KMS-11 (cell line): ENCODE measurements at regions not wholly inside any gene's neighbourhood (a gene's known extent, or its start where the extent isn't known, plus 50 kb on each side); places are given as distances from the start of the nearest gene placed in this dataset.

Source experiments
- H2AFZ ChIP-seq: fragments of 200-600 bp; sonication (generic); 2 replicates; pipeline ENCODE4 v1.6.1; 2016; ENCODE audit warnings: antibody characterized with exemption, mixed run types, low read depth
- H3K27ac ChIP-seq: fragments of 200-600 bp; sonication (generic); 2 replicates; pipeline ENCODE4 v1.6.1; 2016; ENCODE audit warnings: mild to moderate bottlenecking, mixed run types
- H3K27me3 ChIP-seq: fragments of 200-600 bp; sonication (generic); 2 replicates; pipeline ENCODE4 v1.6.1; 2017; ENCODE audit warnings: mild to moderate bottlenecking, low read depth, mixed run types, moderate library complexity; ENCODE audit not compliant: insufficient read depth
- H3K36me3 ChIP-seq: fragments of 200-600 bp; sonication (generic); 2 replicates; pipeline ENCODE4 v1.6.1; 2017; ENCODE audit warnings: mild to moderate bottlenecking, mixed run types; ENCODE audit not compliant: insufficient read depth
- H3K4me1 ChIP-seq: fragments of 200-600 bp; sonication (generic); 2 replicates; pipeline ENCODE4 v1.6.1; 2016; ENCODE audit warnings: mild to moderate bottlenecking, low read depth, mixed run types; ENCODE audit not compliant: poor library complexity, severe bottlenecking
- H3K4me2 ChIP-seq: fragments of 200-600 bp; sonication (generic); 2 replicates; pipeline ENCODE4 v1.7.0; 2016; ENCODE audit warnings: mild to moderate bottlenecking, mixed run types
- H3K4me3 ChIP-seq: fragments of 200-600 bp; sonication (generic); IDR thresholded peaks from 2 replicates; pipeline ENCODE4 v1.6.1; 2017; ENCODE audit warnings: low read depth, low read length, mixed read lengths; ENCODE audit not compliant: insufficient read depth
- H3K79me2 ChIP-seq: fragments of 200-600 bp; sonication (generic); 2 replicates; pipeline ENCODE4 v1.6.1; 2016; ENCODE audit warnings: low read depth, mixed run types; ENCODE audit not compliant: insufficient read depth
- H3K9ac ChIP-seq: fragments of 200-600 bp; sonication (generic); 2 replicates; pipeline ENCODE4 v1.6.1; 2016; ENCODE audit warnings: mild to moderate bottlenecking, mixed run types
- H4K20me1 ChIP-seq: fragments of 200-600 bp; sonication (generic); 2 replicates; pipeline ENCODE4 v1.6.1; 2016; ENCODE audit warnings: mild to moderate bottlenecking, mixed run types; ENCODE audit not compliant: insufficient read depth
- TF ChIP-seq, protein P1 (sequence below): fragments of 200-600 bp; sonication (generic); conservative IDR thresholded peaks from 2 replicates; pipeline ENCODE4 v1.6.1; 2017; ENCODE audit warnings: low read depth, mild to moderate bottlenecking, antibody characterized with exemption, low read length, moderate library complexity, mixed read lengths

DNA sequence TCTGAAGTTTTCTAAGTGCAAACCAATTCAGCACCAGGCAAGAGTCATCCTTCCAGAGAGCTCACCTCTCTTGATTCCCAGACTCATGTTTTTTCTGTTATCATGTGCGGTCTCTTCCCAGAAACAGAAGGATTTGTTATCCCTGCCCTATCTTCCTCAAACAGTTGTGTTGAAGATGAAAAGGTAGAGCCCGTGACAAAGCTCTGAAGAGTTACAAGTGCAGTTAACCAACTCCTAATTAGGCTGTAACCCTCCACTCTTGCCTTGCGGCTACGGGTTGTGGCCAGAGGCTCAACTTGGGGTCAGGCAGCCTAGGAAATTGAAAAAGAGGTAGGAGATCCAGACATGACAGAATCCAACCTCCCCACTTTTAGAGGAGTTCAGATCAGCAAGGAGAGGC is 76.2 kb upstream of the CADM1 start:
- no peak overlapping the region for H3K4me3 ChIP-seq
- TF ChIP-seq, protein P1, sequence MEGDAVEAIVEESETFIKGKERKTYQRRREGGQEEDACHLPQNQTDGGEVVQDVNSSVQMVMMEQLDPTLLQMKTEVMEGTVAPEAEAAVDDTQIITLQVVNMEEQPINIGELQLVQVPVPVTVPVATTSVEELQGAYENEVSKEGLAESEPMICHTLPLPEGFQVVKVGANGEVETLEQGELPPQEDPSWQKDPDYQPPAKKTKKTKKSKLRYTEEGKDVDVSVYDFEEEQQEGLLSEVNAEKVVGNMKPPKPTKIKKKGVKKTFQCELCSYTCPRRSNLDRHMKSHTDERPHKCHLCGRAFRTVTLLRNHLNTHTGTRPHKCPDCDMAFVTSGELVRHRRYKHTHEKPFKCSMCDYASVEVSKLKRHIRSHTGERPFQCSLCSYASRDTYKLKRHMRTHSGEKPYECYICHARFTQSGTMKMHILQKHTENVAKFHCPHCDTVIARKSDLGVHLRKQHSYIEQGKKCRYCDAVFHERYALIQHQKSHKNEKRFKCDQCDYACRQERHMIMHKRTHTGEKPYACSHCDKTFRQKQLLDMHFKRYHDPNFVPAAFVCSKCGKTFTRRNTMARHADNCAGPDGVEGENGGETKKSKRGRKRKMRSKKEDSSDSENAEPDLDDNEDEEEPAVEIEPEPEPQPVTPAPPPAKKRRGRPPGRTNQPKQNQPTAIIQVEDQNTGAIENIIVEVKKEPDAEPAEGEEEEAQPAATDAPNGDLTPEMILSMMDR, result no peak
- no peaks in the 10 kb centered on the region for H3K79me2 ChIP-seq
- no peaks in the 10 kb centered on the region for H3K36me3 ChIP-seq
- no peak overlapping the region for H2AFZ ChIP-seq
- no peaks in the 10 kb centered on the region for H3K27me3 ChIP-seq
- H3K9ac ChIP-seq, result no peak overlapping the region
- H4K20me1 ChIP-seq, result no peaks in the 10 kb centered on the region
- no peak overlapping the region for H3K27ac ChIP-seq
- H3K4me2 ChIP-seq, result no peak overlapping the region
- no peaks in the 10 kb centered on the region for H3K4me1 ChIP-seq

- H3K27me3 ChIP-seq, result no peaks in the 10 kb centered on the region
- H3K27ac ChIP-seq, result no peak overlapping the region
- H3K4me1 ChIP-seq, result no peaks in the 10 kb centered on the region
- no peak overlapping the region for H3K9ac ChIP-seq
- no peak overlapping the region for H3K4me3 ChIP-seq
- no peaks in the 10 kb centered on the region for H3K79me2 ChIP-seq
- H4K20me1 ChIP-seq, result no peaks in the 10 kb centered on the region
- H3K36me3 ChIP-seq, result no peaks in the 10 kb centered on the region
- H2AFZ ChIP-seq, result no peak overlapping the region
- TF ChIP-seq, protein P1, result no peak
- no peak overlapping the region for H3K4me2 ChIP-seq
Measured at GRCh38 chr11:115579181-115579825, 75.1 kb upstream of the CADM1 start.

DNA sequence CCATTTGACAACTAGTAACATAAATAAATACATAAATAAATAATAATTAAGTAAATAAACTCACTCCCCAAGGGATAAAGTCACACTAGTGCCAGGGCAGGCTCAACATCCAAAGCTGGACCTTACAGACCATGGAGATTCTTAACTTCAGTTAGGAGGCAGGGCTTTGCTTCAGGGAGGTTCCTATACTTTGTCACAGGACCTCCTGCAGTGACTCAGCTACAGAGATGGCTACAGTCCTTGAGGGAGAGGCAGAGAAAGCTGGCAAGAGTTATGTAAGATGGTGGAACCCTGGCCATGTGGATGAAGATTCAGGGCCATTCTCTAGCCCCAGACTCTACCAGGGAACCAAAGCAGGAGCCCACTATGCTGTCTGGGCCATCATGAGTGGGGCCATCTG is 74.1 kb upstream of the CADM1 start:
- Histone ChIP-seq H3K27ac (no peak overlapping the region), H2AFZ (no peak overlapping the region), H4K20me1 (no peaks in the 10 kb centered on the region), H3K27me3 (no peaks in the 10 kb centered on the region), H3K4me3 (no peak overlapping the region), H3K9ac (no peak overlapping the region), H3K4me2 (no peak overlapping the region), H3K79me2 (no peaks in the 10 kb centered on the region), H3K36me3 (no peaks in the 10 kb centered on the region), H3K4me1 (no peaks in the 10 kb centered on the region)
- TF ChIP-seq, protein P1, result no peak

GRCh38 chr11:115577701-115578100 is 73.5 kb upstream of the CADM1 start:
- Histone ChIP-seq H4K20me1 (no peaks in the 10 kb centered on the region), H3K36me3 (no peaks in the 10 kb centered on the region), H3K4me3 (no peak overlapping the region), H3K27me3 (no peaks in the 10 kb centered on the region), H3K4me1 (no peaks in the 10 kb centered on the region), H3K27ac (no peak overlapping the region), H2AFZ (no peak overlapping the region), H3K4me2 (no peak overlapping the region), H3K79me2 (no peaks in the 10 kb centered on the region), H3K9ac (no peak overlapping the region)
- TF ChIP-seq, protein P1, result no peak
